ENCODE measurements at regions not wholly inside any gene's neighbourhood (a gene's known extent, or its start where the extent isn't known, plus 50 kb on each side); places are given as distances from the start of the nearest gene placed in this dataset.

DNA sequence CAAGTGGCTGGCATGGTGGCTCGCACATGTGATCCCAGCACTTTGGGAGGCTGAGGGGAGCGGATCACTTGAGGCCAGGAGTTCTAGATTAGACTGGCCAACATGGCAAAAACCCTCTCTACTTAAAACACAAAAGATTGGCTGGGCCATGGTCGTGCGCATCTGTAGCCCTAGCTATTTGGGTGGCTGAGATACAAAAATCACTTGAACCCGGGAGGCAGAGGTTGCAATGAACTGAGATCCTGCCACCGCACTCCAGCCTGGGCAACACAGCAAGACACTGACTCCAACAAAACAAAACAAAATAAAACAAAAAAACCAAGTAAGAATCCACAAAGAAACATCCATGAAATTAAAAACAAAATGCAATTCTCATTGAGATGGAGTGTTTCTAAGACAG lies 630.6 kb downstream of the UQCRFS1 start:
- 19% methylated on average over 6 of the region's 6 CpGs for WGBS (ENCODE audit: missing lambda C conversion rate)
- CTCF ChIA-PET = no interaction called here

DNA sequence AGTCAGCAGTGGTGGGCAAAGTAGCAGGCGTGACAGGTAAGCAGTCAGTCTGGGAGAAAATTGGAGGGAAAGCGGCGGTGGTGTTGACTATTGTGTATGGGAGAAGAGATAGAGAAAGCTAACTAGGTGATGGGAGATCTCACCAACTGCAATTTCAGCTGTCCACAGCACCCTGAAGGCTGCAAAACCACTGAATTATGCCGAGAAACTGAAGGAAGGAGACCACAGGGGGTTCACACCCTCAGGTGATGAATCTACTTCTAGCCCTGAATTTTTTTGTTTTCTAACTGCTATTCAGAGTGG lies 631.5 kb downstream of the UQCRFS1 start:
- Histone ChIP-seq H3K9me3 (peaks cover 11% of the 10 kb centered on the region; the same call in 2 of the 3 replicates), H3K4me1 (no peaks in the 10 kb centered on the region), H3K4me2 (no peak overlapping the region), H3K27ac (no peak overlapping the region), H3K4me3 (no peak overlapping the region)
- WGBS (ENCODE audit: missing lambda C conversion rate) = 19% methylated on average over 4 of the region's 4 CpGs
- CTCF ChIA-PET = interaction anchor here (0.7 to 1.2 kb wide), 2 partner anchors 64 to 258 kb away, joined by 3 read pairs; no protein-coding TSS in a partner anchor
- POLR2A ChIA-PET = no interaction called here
- no peak for DNase-seq (ENCODE audit: low read depth in 1 of 2, low spot score in 1 of 2)
- ATAC-seq = no peak
- no peak for FAIRE-seq
- TF ChIP-seq RAD21 (conservative IDR thresholded peaks at IDR 0.05 in 1 of 2, IDR thresholded peaks at IDR 0.05 in 1 of 2) = no peak
- TF ChIP-seq ZNF302 (CRISPR knock-in tag; IDR thresholded peaks at IDR 0.05) = no peak
- no peak for TF ChIP-seq MAZ (IDR thresholded peaks at IDR 0.05; ENCODE audit: borderline replicate concordance, low read depth, low read length)
- no peak for TF ChIP-seq CEBPB (IDR thresholded peaks at IDR 0.05)
- no peak for TF ChIP-seq JUN (IDR thresholded peaks at IDR 0.05)
- no peak for TF ChIP-seq MAFK (IDR thresholded peaks at IDR 0.05; ENCODE audit: partially characterized antibody)
- TF ChIP-seq CBX2 (IDR thresholded peaks at IDR 0.05; ENCODE audit: borderline replicate concordance, low read depth) = no peak
- no peak for TF ChIP-seq KDM1A (IDR thresholded peaks at IDR 0.05; ENCODE audit: low read depth)

More for the DNA sequence above, 630.6 kb downstream of the UQCRFS1 start:
- H3K4me3 ChIP-seq = no peak overlapping the region
- H3K9me3 ChIP-seq = peaks cover 12% of the 10 kb centered on the region; the same call in 2 of the 3 replicates
- no peaks in the 10 kb centered on the region for H3K4me1 ChIP-seq
- POLR2A ChIA-PET = no interaction called here
- TF ChIP-seq SMC3 (IDR thresholded peaks at IDR 0.05) (no peak), RCOR1 (IDR thresholded peaks at IDR 0.05; ENCODE audit: low read depth, low read length) (no peak), ZC3H11A (IDR thresholded peaks at IDR 0.05) (no peak), RNF2 (IDR thresholded peaks at IDR 0.05; ENCODE audit: borderline replicate concordance, low read depth) (no peak)
- TF ChIP-seq, protein P1, sequence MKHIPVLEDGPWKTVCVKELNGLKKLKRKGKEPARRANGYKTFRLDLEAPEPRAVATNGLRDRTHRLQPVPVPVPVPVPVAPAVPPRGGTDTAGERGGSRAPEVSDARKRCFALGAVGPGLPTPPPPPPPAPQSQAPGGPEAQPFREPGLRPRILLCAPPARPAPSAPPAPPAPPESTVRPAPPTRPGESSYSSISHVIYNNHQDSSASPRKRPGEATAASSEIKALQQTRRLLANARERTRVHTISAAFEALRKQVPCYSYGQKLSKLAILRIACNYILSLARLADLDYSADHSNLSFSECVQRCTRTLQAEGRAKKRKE (CRISPR knock-in tag; IDR thresholded peaks at IDR 0.05; ENCODE audit: low read depth) = no peak
- TF ChIP-seq, protein P2, sequence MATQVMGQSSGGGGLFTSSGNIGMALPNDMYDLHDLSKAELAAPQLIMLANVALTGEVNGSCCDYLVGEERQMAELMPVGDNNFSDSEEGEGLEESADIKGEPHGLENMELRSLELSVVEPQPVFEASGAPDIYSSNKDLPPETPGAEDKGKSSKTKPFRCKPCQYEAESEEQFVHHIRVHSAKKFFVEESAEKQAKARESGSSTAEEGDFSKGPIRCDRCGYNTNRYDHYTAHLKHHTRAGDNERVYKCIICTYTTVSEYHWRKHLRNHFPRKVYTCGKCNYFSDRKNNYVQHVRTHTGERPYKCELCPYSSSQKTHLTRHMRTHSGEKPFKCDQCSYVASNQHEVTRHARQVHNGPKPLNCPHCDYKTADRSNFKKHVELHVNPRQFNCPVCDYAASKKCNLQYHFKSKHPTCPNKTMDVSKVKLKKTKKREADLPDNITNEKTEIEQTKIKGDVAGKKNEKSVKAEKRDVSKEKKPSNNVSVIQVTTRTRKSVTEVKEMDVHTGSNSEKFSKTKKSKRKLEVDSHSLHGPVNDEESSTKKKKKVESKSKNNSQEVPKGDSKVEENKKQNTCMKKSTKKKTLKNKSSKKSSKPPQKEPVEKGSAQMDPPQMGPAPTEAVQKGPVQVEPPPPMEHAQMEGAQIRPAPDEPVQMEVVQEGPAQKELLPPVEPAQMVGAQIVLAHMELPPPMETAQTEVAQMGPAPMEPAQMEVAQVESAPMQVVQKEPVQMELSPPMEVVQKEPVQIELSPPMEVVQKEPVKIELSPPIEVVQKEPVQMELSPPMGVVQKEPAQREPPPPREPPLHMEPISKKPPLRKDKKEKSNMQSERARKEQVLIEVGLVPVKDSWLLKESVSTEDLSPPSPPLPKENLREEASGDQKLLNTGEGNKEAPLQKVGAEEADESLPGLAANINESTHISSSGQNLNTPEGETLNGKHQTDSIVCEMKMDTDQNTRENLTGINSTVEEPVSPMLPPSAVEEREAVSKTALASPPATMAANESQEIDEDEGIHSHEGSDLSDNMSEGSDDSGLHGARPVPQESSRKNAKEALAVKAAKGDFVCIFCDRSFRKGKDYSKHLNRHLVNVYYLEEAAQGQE (IDR thresholded peaks at IDR 0.05) = no peak
- no peak for ATAC-seq
- H3K4me2 ChIP-seq = no peak overlapping the region
- no peak for FAIRE-seq
- no peak overlapping the region for H3K27ac ChIP-seq
- no peak for DNase-seq (ENCODE audit: low read depth in 1 of 2, low spot score in 1 of 2)

DNA sequence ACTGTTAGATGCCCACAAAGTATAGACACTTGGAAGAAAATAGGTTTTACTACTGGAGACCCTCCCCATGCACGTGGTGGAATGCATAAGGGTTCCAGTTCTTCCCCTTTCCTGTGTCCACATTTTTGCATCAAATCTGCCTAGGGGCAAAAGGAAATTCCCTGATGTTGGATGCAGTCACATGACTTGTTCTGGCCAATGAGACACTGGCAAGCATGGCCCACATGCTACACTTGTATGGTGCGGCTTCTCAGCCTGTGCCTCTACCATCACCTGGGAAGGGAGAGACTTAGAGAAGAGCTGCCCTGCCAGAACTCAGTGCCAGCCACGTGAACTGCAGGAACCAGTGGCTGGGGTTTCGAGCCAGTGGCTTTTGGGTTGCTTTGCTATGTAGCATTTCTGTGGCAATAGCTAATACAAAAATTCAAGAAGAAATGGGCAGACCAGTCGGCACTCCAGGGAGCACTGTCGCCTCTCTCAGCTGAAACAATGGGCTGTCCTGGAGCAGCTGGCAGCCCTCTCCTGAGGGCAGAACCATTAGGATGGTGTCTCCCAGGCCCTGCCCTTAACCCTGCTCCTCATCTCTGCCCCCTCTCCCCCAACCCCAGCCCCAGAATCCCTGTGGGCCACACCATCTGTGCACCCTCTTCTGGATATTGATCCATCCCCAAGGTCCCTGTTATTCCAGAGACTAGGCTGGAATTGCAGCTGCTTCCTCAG lies 634.0 kb downstream of the UQCRFS1 start:
- WGBS (ENCODE audit: missing lambda C conversion rate) = 3% methylated on average over 6 of the region's 6 CpGs
- ChIA-PET CTCF (interaction anchor here (0.8 to 1.3 kb wide), 2 partner anchors 9 to 17 kb away, joined by 3 read pairs; no protein-coding TSS in a partner anchor), POLR2A (no interaction called here)
- Histone ChIP-seq H3K9me3 (peaks cover 13% of the 10 kb centered on the region; the same call in 2 of the 3 replicates), H3K4me1 (no peaks in the 10 kb centered on the region), H3K4me2 (no peak overlapping the region), H3K27ac (no peak overlapping the region), H3K4me3 (no peak overlapping the region)
- DNase-seq (ENCODE audit: low read depth in 1 of 2, low spot score in 1 of 2) (no peak), FAIRE-seq (peak; percentile 36), ATAC-seq (no peak)
- TF ChIP-seq RFX5 (IDR thresholded peaks at IDR 0.05) (no peak), KDM1A (IDR thresholded peaks at IDR 0.05; ENCODE audit: low read depth) (no peak), HOXB5 (CRISPR knock-in tag; IDR thresholded peaks at IDR 0.05) (no peak)
- TF ChIP-seq, protein P3, sequence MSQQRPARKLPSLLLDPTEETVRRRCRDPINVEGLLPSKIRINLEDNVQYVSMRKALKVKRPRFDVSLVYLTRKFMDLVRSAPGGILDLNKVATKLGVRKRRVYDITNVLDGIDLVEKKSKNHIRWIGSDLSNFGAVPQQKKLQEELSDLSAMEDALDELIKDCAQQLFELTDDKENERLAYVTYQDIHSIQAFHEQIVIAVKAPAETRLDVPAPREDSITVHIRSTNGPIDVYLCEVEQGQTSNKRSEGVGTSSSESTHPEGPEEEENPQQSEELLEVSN (IDR thresholded peaks at IDR 0.05; ENCODE audit: borderline replicate concordance, low read depth) = no peak

All from A549 (cell line).